Activated CD4-positive, alpha-beta memory T cell treated with anti-CD3 and anti-CD28 coated beads for 36 hours (primary cell): ENCODE measurements at regions not wholly inside any gene's neighbourhood (a gene's known extent, or its start where the extent isn't known, plus 50 kb on each side); places are given as distances from the start of the nearest gene placed in this dataset.

Experiments
- CTCF ChIA-PET: fragments of 350-600 bp; sonication (Branson Sonifier 250); formaldehyde crosslinking; loops from one replicate; lab custom pipeline; 2021; ENCODE audit warnings: antibody characterized with exemption, inconsistent platforms; lab: Charles Lee
- POLR2A ChIA-PET: fragments of 350-600 bp; sonication (Branson Sonifier 250); formaldehyde crosslinking; loops from one replicate; lab custom pipeline; 2021; ENCODE audit warnings: antibody characterized with exemption; lab: Charles Lee
- DNase-seq: peaks from one replicate; pipeline ENCODE4 v3.0.0-alpha.2; 2020
- H3K27ac Mint-ChIP-seq: one replicate; pipeline ENCODE4 v1.8.0; 2021; ENCODE audit warnings: mixed read lengths
- H3K27me3 Mint-ChIP-seq: one replicate; pipeline ENCODE4 v1.8.0; 2021; ENCODE audit warnings: mixed read lengths
- H3K36me3 Mint-ChIP-seq: one replicate; pipeline ENCODE4 v1.8.0; 2021; ENCODE audit warnings: mixed read lengths
- H3K4me1 Mint-ChIP-seq: one replicate; pipeline ENCODE4 v1.8.0; 2021; ENCODE audit warnings: low read depth, mixed read lengths
- H3K4me3 Mint-ChIP-seq: one replicate; pipeline ENCODE4 v1.8.0; 2021; ENCODE audit warnings: mild to moderate bottlenecking, mixed read lengths
- H3K9me3 Mint-ChIP-seq: one replicate; pipeline ENCODE4 v1.8.0; 2021; ENCODE audit warnings: mixed read lengths
- intact Hi-C: fragments of 100-400 bp; cut with micrococcal nuclease; formaldehyde crosslinking; loops from one replicate; pipeline ENCODE4 v1.15.1; 2023

- intact Hi-C loops, result no loop called here
- H3K4me1 Mint-ChIP-seq, result no peaks in the 10 kb centered on the region
- POLR2A ChIA-PET, result no interaction called here
- CTCF ChIA-PET, result no interaction called here
- H3K27ac Mint-ChIP-seq, result no peak overlapping the region
- no peak overlapping the region for H3K4me3 Mint-ChIP-seq
- no peak for DNase-seq
- H3K9me3 Mint-ChIP-seq, result no peaks in the 10 kb centered on the region
- H3K27me3 Mint-ChIP-seq, result no peaks in the 10 kb centered on the region
- no peaks in the 10 kb centered on the region for H3K36me3 Mint-ChIP-seq
Observed at GRCh38 chr11:122269824-122270223, 153.8 kb upstream of the BLID start.

- Mint-ChIP-seq H3K9me3 (no peaks in the 10 kb centered on the region), H3K4me1 (no peaks in the 10 kb centered on the region), H3K27me3 (no peaks in the 10 kb centered on the region), H3K36me3 (no peaks in the 10 kb centered on the region), H3K4me3 (no peak overlapping the region), H3K27ac (no peak overlapping the region)
- ChIA-PET CTCF (no interaction called here), POLR2A (no interaction called here)
- intact Hi-C loops, result no loop called here
- no peak for DNase-seq
Observed at GRCh38 chr11:122268601-122269130, 152.7 kb upstream of the BLID start.

GRCh38 chr11:122267602-122268001 is 151.6 kb upstream of the BLID start:
- intact Hi-C loops, result no loop called here
- Mint-ChIP-seq H3K9me3 (no peaks in the 10 kb centered on the region), H3K36me3 (no peaks in the 10 kb centered on the region), H3K4me3 (no peak overlapping the region), H3K27ac (no peak overlapping the region), H3K4me1 (no peaks in the 10 kb centered on the region), H3K27me3 (no peaks in the 10 kb centered on the region)
- ChIA-PET CTCF (no interaction called here), POLR2A (no interaction called here)
- no peak for DNase-seq

- intact Hi-C loops, result no loop called here
- DNase-seq, result no peak
- no peak overlapping the region for H3K27ac Mint-ChIP-seq
- no peaks in the 10 kb centered on the region for H3K36me3 Mint-ChIP-seq
- no peaks in the 10 kb centered on the region for H3K27me3 Mint-ChIP-seq
- ChIA-PET POLR2A (no interaction called here), CTCF (no interaction called here)
- no peaks in the 10 kb centered on the region for H3K9me3 Mint-ChIP-seq
- H3K4me1 Mint-ChIP-seq, result no peaks in the 10 kb centered on the region
- H3K4me3 Mint-ChIP-seq, result no peak overlapping the region
Observed at GRCh38 chr11:122265981-122266380, 150.0 kb upstream of the BLID start.

- intact Hi-C loops, result no loop called here
- H3K36me3 Mint-ChIP-seq, result no peaks in the 10 kb centered on the region
- POLR2A ChIA-PET, result no interaction called here
Observed at GRCh38 chr11:122264121-122264520, 148.1 kb upstream of the BLID start.

GRCh38 chr11:122261546-122261945 is 145.5 kb upstream of the BLID start:
- no peak for DNase-seq
- intact Hi-C loops, result no loop called here
- H3K27me3 Mint-ChIP-seq, result peaks cover 6% of the 10 kb centered on the region
- POLR2A ChIA-PET, result no interaction called here
- no peak overlapping the region for H3K27ac Mint-ChIP-seq
- H3K4me3 Mint-ChIP-seq, result no peak overlapping the region
- no peaks in the 10 kb centered on the region for H3K4me1 Mint-ChIP-seq
- H3K36me3 Mint-ChIP-seq, result no peaks in the 10 kb centered on the region
- CTCF ChIA-PET, result no interaction called here
- no peaks in the 10 kb centered on the region for H3K9me3 Mint-ChIP-seq

More at GRCh38 chr11:122264121-122264520, 148.1 kb upstream of the BLID start:
- no peak overlapping the region for H3K27ac Mint-ChIP-seq
- no peaks in the 10 kb centered on the region for H3K27me3 Mint-ChIP-seq
- no peak for DNase-seq
- H3K4me1 Mint-ChIP-seq, result no peaks in the 10 kb centered on the region
- H3K4me3 Mint-ChIP-seq, result no peak overlapping the region
- CTCF ChIA-PET, result no interaction called here
- H3K9me3 Mint-ChIP-seq, result no peaks in the 10 kb centered on the region

- Mint-ChIP-seq H3K36me3 (no peaks in the 10 kb centered on the region), H3K27ac (no peak overlapping the region), H3K9me3 (no peaks in the 10 kb centered on the region), H3K27me3 (peaks cover 6% of the 10 kb centered on the region), H3K4me3 (no peak overlapping the region), H3K4me1 (no peaks in the 10 kb centered on the region)
- ChIA-PET POLR2A (no interaction called here), CTCF (no interaction called here)
- no peak for DNase-seq
- intact Hi-C loops, result no loop called here
Observed at GRCh38 chr11:122259195-122259821, 143.3 kb upstream of the BLID start.

- peaks cover 6% of the 10 kb centered on the region for H3K27me3 Mint-ChIP-seq
- ChIA-PET CTCF (no interaction called here), POLR2A (no interaction called here)
- H3K27ac Mint-ChIP-seq, result no peak overlapping the region
- no peak for DNase-seq
- no peaks in the 10 kb centered on the region for H3K4me1 Mint-ChIP-seq
- no peak overlapping the region for H3K4me3 Mint-ChIP-seq
- H3K36me3 Mint-ChIP-seq, result no peaks in the 10 kb centered on the region
- H3K9me3 Mint-ChIP-seq, result no peaks in the 10 kb centered on the region
- intact Hi-C loops, result no loop called here
Observed at GRCh38 chr11:122258446-122259194, 142.6 kb upstream of the BLID start.

GRCh38 chr11:122253589-122254231 is 137.7 kb upstream of the BLID start:
- Mint-ChIP-seq H3K27me3 (peaks cover 8% of the 10 kb centered on the region), H3K27ac (no peak overlapping the region), H3K9me3 (no peaks in the 10 kb centered on the region), H3K36me3 (no peaks in the 10 kb centered on the region), H3K4me1 (no peaks in the 10 kb centered on the region), H3K4me3 (no peak overlapping the region)
- ChIA-PET POLR2A (no interaction called here), CTCF (no interaction called here)
- intact Hi-C loops, result no loop called here
- no peak for DNase-seq

- no peak overlapping the region for H3K27ac Mint-ChIP-seq
- no peak overlapping the region for H3K4me3 Mint-ChIP-seq
- ChIA-PET CTCF (no interaction called here), POLR2A (no interaction called here)
- DNase-seq, result no peak
- H3K9me3 Mint-ChIP-seq, result no peaks in the 10 kb centered on the region
- peaks cover 2% of the 10 kb centered on the region for H3K27me3 Mint-ChIP-seq
- no peaks in the 10 kb centered on the region for H3K4me1 Mint-ChIP-seq
- intact Hi-C loops, result no loop called here
- no peaks in the 10 kb centered on the region for H3K36me3 Mint-ChIP-seq
Observed at GRCh38 chr11:122248939-122249338, 132.9 kb upstream of the BLID start.

GRCh38 chr11:122248131-122248530 is 132.1 kb upstream of the BLID start:
- Mint-ChIP-seq H3K9me3 (no peaks in the 10 kb centered on the region), H3K4me1 (no peaks in the 10 kb centered on the region), H3K4me3 (no peak overlapping the region), H3K27ac (no peak overlapping the region), H3K36me3 (no peaks in the 10 kb centered on the region), H3K27me3 (peaks cover 2% of the 10 kb centered on the region)
- CTCF ChIA-PET, result interaction anchor here (0.6 kb wide), 1 partner anchor 1739 kb away, joined by 3 read pairs; no protein-coding TSS in a partner anchor
- intact Hi-C loops, result no loop called here
- POLR2A ChIA-PET, result no interaction called here
- DNase-seq, result no peak

GRCh38 chr11:122246874-122247273 is 130.9 kb upstream of the BLID start:
- no peaks in the 10 kb centered on the region for H3K4me1 Mint-ChIP-seq
- no peak overlapping the region for H3K27ac Mint-ChIP-seq
- no peaks in the 10 kb centered on the region for H3K36me3 Mint-ChIP-seq
- H3K9me3 Mint-ChIP-seq, result no peaks in the 10 kb centered on the region
- no peak for DNase-seq
- CTCF ChIA-PET, result interaction anchor here (1.4 kb wide), 1 partner anchor 32 kb away, joined by 3 read pairs; no protein-coding TSS in a partner anchor
- POLR2A ChIA-PET, result no interaction called here
- intact Hi-C loops, result no loop called here
- H3K27me3 Mint-ChIP-seq, result no peaks in the 10 kb centered on the region
- no peak overlapping the region for H3K4me3 Mint-ChIP-seq
